GM19023 (cell line): ENCODE measurements at regions not wholly inside any gene's neighbourhood (a gene's known extent, or its start where the extent isn't known, plus 50 kb on each side); places are given as distances from the start of the nearest gene placed in this dataset.

Experiments used
- ATAC-seq: cut with Tn5 transposase; IDR thresholded peaks from one replicate; pipeline ENCODE4 v1.9.1; 2021; ENCODE audit warnings: mild to moderate bottlenecking, moderate library complexity; ENCODE audit not compliant: unreplicated experiment

DNA sequence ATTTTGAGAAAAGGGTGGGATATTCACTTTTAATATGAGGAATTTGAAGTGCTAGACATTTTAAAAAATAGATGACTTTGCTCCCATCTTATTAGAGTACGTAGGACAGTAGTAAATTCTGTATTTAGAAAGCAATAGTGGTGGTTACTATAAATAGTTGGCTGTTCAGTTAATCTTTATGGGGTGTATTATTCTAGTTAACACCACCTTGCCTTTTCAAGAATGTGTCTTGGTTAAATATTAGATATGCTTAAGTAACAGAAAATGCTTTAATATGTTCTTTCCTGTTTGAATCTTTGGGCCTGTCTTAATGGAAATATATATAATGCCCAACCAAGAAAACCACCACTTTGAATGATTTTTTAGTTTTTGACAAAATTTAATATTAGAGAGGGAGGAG lies 608.7 kb upstream of the FAM174A start:
- no peak for ATAC-seq

DNA sequence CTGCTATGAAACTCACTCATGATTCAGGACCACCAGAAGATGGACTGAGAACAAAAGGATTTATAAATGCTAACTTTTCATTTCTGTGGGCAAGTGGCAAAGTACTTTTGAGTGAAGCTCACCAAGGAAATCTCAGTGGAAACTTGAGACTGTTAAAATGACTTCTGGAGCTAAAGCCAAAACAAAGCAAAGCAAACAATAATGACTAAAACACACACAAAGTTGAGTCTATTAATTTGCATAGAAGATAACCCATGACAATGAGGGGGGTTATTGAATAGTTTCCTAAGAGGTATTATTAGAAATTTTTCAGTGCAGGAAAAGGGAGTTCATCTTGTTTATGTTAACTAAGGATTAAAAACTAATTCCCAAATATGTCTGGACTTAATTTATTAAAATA lies 612.8 kb upstream of the FAM174A start:
- no peak for ATAC-seq

DNA sequence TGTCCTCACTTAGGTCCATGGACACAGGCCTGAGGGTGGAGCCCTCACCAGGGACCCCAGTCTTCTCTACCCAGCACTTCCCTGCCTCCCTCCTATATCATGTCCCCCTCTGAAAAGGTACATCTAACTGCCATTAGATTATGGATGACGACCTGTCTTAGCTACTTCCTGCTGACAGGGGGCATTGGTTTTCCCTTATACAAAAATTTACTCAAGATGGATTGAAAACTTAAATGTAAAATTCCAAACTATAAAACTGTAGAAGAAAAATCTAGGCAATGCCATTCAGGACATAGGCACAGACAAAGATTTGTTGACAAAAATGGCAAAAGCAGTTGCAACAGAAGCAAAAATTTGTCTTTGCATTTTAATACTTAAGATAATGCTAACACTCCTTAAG lies 623.2 kb upstream of the FAM174A start:
- ATAC-seq = no peak

DNA sequence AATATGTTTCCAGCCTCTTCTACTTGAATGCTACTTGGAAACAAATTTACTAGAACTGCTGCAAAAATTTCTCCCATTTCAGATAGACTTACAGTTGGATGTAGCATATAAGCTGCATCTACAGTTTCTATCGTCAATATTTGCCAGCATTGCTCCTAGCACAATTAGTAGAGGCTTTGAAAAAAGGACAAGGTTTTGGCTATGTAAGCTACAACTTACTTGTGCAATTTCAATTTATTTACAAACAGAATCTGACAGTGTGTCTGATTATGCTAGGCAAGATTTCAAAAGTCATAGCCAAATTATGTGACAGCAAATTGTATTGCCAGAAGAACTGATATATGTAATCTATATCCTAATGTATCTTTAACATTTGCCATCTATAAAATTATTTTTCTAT lies 628.4 kb upstream of the FAM174A start:
- no peak for ATAC-seq

DNA sequence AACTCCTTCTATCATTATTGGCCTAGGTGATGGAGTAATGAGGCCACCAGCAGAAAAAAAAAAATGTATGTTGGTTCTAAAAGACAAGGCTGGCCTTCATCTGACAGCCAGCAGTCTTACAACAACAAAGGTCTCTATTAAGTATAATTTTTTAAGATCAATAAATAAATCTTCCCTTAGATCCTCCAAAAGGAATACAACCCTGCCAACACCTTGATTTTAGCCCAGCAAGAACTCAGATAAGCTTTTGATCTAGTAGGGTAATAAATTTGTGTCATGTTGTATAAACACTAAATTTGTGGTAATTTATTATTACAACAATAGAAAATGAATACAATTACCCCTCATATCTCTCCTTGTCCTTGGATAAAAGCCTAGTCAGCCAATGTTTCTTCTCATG lies 633.2 kb upstream of the FAM174A start:
- ATAC-seq = no peak

DNA sequence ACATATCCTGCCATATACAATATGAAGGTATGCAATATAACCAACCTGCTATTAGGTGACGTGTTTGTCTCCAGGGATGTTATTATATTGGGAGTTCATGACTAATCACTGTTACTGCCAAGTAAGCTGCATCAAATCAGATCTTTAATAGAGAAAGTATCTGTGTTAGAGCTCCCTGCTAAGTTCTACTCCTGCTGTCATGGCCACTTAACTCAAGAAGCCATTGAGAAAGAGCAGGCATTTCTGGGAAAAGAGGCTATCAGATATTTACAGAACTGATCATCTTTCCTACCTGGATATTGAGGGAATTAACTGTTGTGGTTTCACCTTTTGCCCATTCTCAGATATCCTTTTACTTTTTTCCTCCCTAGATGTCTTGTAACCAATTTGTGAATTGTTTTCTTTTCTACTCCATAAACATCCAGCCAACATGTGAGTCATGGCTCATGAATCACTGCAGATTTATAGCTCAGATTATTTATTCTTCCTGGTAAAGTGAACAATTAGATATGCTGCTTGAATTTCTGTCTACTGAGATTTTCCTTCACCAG lies 634.8 kb upstream of the FAM174A start:
- no peak for ATAC-seq

DNA sequence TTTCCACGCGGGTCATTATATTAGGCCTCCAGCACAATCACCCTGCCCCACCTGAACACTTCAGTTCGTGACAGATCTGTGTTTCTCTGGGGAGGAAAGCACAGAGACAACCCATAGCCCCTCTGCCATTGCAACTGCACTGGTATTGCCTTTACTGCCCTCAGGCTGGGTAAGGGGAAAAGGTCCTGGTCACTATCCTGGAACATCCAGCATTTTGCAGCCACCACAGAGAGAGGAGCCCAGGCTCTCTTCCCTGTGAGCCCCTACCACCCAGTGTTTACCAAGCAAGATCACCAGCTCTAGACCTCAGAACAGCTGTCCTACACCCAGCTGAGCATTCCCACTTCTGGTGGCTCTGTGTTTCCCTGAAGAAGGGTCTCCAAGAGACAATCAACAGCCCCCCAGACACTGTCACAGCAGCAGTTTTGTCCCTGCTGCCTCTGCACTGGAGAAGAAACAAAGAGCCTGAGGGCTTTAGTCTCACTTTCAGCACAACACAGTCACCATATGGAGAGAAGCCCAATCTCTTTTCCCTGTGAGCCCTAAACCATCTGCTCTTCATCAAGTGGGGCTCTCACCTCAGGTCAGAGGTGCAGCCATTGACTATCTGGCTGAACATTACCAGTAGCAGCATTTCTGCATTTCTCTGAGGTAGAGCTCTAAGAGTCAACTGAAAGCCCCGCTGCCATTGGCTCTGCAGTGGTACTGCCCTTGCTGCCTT lies 655.2 kb upstream of the FAM174A start:
- ATAC-seq = no peak

DNA sequence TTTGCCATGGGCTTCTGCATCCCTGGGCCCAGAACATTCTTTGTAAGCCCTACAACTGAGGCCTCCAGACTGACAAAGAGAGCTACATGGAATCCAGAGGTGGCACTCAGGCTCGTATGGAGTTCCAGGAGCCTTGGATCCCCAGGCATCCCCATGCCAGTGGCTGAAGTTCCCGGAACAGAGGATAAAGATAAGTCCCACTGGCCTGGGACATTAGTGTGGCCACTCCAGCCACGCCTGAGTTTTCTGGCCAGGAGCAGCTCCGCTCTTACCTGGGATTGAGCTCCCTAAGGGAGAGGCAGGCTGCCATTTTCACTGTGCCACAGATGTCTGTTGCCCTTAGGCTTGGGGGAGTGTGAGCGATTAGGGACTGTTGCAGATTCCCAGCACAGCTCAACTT lies 656.3 kb upstream of the FAM174A start:
- ATAC-seq = no peak

DNA sequence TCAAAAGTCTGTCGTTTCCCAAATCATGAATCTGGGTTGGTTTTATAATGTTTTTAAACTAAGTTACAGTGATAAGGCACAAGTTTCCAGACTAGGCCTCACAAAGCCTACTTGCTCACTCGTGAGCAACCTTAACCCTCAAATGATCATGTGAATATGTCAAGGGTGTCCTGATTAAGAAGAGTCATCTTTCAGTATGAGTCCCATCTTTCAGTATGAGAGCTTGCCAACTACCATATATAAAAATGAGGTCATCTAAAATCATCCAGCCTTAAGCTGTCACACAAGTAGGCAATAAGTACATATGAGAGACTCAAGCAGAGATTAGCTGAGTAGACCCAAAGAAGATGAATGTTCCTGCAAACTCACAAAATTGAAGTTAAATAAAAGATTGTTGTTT lies 668.4 kb upstream of the FAM174A start:
- ATAC-seq = peak; percentile 73

DNA sequence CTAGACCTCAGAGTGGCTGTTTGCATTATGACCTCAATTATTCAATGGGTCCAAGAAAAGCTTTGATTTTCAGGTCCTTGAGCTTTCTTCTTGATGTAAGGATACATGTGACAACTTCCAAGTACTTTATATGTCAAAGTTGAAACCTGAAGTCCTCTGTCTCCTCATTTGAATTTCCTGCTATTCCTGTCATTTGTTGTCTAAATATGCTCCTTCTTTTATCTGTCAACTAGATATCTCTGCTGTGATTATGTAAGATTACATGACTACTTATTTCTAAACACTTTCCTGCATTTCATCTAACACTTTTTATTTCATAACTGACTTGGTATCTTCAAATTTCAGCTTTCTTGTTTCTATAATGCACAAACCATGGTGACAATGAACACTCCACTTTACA lies 670.0 kb upstream of the FAM174A start:
- ATAC-seq = no peak

DNA sequence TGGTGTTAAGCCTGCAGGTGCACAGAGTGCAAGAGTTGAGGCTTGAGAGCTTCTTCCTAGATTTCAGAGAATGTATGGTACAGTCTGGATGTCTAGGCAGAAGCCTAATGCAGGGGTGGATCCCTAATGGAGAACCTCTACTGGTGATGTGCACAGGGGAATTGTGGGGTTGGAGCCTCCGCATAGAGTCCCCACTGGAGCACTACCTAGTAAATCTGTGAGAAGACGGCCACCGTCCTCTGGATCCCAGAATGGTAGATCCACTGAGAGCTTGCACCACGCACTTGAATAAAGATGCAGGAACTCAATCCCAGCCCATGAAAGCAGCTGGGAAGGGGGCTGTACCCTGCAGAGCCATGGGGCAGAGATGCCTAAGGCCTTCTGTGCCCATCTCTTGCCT lies 699.4 kb upstream of the FAM174A start:
- ATAC-seq = no peak

DNA sequence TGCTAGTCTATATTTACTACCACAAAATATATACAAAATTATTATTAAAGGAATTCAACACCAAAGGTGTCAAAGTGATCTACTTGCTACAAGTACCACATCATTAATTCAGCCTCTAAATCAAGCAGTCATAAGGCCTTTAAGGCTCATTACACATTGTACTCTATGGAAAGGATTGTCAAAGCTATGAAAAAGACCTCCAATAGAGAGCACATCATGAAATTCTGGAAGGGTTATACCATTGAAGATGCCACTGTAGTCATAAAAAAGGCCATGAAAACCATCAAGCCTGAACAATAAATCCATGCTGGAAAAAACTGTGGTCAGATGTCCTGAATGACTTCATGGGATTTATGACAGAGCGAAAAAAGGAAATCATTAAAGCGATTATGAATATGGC lies 708.0 kb upstream of the FAM174A start:
- no peak for ATAC-seq

DNA sequence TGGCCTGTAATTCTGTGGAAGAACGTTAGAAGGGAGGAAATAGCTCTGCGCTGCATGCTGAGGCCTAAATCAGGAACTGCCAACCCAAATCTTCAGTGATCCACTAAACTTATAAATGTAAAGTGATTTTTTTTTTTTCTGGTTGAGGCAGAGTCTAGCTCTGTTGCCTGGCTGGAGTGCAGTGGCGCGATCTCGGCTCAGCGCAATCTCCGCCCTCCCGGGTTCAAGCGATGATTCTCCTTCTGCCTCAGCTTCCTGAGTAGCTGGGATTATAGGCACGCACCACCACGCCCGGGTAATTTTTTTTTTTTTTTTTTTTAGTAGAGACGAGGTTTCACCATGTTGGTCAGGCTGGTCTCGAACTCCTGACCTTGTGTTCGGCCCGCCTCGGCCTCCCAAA lies 717.4 kb upstream of the FAM174A start:
- ATAC-seq = no peak

DNA sequence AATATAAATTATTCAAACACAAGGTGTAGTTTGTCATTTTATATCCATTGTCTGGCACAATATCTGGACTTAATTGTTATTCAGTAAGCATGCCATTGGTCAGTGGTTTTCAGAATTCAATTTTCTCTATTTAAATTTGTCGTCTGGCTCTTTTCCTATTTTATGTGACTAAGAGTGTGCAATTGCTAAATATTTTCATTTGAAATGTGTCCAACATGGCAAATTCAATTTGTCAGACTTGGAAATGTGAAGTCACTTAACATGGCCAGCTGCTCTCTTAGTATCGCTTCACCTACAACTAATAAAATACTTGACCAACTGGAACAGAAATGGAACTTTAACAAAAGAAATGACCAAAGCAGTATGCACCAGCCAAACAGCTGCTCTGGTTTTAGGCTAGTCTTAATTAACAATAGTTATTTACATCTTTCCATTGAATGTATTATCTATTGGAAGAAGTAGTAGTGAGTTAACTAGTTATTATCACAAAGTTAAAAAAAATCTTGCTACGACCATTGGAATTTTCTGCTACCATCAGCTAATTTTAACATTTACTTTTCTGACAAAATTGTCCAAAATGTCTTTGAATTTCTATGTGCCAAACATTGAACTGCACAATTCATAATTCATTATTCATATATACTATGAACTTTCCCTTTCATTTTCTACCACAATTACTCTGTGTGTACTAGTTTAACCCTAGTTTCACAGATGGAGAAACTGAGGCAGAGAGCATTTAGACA lies 720.7 kb upstream of the FAM174A start:
- ATAC-seq = no peak

DNA sequence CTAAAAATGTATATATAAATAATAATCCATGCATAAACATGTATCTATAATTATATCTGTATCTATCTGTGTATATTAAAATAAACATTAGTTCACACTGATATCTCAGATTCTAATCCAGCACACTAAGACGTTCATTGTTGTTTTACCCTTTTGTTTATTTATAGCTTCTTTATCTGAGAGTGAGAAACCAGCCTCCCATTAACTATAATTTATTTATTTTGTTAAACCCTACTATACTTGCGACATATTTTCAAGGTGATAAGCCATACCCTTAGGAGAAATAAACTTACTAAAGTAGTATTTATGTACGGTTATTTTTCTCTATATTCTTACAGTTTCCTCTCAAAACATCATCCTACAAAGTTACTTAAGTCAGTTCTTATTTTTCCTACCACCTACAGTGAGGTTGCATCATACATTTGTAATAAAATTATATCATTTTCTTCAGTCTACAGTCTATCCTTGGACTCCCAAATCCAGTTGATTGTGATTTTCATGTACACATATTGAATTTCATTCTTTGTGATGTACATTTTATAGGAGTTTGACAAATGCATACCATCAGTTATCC lies 726.4 kb upstream of the FAM174A start:
- no peak for ATAC-seq

DNA sequence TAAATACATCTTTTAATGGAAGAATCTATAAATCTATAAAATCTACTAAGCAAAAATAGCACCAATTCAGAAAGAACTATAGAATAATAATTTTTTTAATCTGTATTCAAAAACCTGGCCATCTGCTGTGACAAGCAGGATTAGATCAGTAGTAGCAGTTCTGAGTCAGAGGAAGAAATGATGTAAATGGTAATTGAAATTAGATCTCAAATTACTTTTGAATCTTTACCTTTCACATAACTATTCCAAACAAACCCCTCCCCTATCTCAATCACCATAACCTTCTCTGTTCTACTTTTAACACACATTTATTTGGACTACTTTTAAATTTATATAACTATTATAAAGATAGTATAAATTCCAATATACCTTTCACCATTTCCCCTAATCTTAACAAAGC lies 727.8 kb upstream of the FAM174A start:
- ATAC-seq = no peak

DNA sequence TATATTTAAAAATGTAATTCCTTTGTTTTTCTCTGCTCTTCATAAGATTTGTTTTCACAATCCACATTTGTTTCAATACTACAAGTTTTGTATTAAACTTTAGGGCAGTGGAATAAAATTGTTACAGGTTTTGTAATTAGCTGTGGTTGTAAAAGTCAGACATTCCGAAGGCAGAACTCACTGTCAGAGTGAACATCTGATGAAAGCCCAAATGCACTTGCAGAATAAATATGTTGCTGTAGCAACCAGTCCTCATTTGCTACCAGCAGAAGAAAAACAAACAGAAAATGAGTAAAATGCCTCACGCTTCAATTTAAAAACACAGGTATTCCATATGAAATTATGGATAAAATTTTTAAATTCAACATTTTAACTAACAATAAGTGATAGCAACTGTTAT lies 740.1 kb upstream of the FAM174A start:
- ATAC-seq = no peak

DNA sequence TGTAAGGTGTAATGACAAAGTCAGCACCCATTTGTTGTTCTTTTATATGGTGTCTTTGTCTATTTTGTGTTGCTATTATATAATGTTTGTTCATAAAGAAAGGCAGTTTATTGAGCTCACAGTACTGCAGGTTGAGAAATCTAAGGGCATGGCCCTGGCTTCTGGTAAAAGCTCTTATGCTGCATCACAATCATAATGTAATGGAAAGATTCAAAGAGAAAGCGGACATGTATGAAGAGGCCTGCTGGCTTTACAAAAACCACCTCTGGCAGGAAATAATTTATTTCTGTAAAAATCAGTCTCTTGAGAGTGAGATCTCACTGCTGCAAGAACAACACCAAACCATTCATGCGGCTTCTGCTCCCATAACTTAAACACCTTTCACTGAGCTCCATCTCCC lies 746.7 kb upstream of the FAM174A start:
- ATAC-seq = no peak

DNA sequence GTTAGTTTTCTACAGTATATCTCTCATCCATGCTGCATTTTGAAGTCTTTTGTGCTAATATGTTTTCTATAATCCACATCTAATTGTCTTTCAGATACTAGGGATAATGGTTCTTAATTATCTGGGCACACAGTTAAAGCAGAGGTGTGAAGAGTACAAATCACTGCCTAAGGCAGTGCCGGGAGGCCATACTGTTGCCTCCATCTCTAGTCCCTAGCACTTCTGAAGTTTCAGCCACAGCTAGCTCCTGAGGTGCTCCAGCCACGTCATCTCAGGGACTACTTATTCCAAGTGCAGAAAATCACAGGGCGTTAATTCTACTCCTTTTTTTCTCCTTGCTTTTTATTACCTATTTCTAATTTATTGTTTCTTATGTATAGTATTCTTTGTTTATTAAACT lies 760.0 kb upstream of the FAM174A start:
- no peak for ATAC-seq

DNA sequence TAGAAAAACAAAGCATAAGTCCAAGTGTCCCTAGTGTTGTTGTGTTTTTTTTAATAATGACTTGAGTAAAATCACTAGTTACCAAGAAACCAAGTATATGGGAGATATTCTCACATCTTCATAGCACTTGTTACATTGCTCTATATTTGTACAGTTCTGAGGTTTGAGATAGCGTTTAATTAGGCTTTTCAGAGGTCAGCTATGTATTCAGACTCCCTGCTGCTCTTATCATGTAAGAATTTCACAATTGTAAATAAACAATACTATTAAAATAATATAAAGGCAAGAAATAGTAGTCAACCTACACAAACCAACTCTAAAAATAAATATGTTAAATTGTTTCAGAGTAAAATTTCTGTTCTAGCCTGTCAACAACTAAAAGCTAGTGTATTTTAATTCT lies 761.9 kb upstream of the FAM174A start:
- ATAC-seq = no peak

DNA sequence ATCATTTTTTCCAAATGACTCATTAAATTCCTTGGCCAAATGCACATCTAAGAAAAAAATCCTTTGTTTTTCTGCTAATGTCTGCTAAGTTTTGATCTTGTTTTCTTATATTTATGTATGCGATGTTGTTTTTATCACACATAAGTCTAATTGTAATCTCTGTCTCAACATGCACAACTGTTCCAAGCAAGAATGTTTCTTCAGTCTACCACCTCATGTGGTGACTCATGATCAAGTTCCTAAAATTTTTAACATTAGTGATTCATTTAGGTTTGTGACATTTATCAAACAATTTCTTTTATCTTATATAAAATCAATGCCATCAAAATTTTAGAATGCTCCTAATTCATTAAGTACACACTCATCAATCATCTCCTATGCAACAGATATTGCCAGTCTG lies 763.9 kb upstream of the FAM174A start:
- no peak for ATAC-seq

DNA sequence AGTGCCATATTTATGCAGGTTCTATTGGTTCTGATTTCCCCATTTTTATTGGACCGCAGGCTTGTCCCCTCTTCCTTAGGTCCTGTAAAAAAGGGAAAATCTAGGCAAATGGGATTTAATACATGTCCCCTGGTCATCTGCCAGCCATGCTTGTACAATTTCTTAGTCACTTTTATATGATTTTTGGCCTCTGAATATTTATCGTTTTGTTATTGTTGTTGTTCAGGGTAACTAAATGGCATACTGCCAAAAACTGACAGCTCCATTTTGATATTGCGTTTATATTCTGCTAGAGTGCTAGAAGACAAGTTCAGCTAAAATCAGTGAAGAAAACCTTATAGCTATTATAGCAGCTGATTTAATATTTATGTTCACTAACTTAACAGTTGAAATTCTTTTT lies 770.2 kb upstream of the FAM174A start:
- no peak for ATAC-seq
